ENCODE measurements at regions not wholly inside any gene's neighbourhood (a gene's known extent, or its start where the extent isn't known, plus 50 kb on each side); places are given as distances from the start of the nearest gene placed in this dataset.

- Histone ChIP-seq H3K9ac (ENCODE audit: control insufficient read depth, extremely low read depth, insufficient read depth, low read length) (no peak overlapping the region), H3K27me3 (ENCODE audit: control insufficient read depth, extremely low read depth, insufficient read depth, low read length) (no peaks in the 10 kb centered on the region), H3K4me3 (ENCODE audit: control insufficient read depth in 2 of 3, extremely low read depth in 1 of 3, insufficient read depth in 2 of 3, low read depth in 1 of 3, low read length in 3 of 3) (no peak overlapping the region), H3K9me3 (ENCODE audit: control insufficient read depth, low read depth, low read length) (no peaks in the 10 kb centered on the region), H3K36me3 (ENCODE audit: control insufficient read depth in 2 of 2, extremely low read depth in 1 of 2, insufficient read depth in 2 of 2, low read length in 2 of 2) (no peaks in the 10 kb centered on the region), H3K79me2 (ENCODE audit: control insufficient read depth, insufficient read depth, low read length) (no peaks in the 10 kb centered on the region), H4K20me1 (ENCODE audit: control insufficient read depth, extremely low read depth, insufficient read depth, low read length) (no peaks in the 10 kb centered on the region), H3K27ac (ENCODE audit: control insufficient read depth, insufficient read depth, low read length) (no peak overlapping the region), H2AFZ (ENCODE audit: control insufficient read depth, low read length) (no peak overlapping the region), H3K9me1 (ENCODE audit: control insufficient read depth, extremely low read depth, insufficient read depth, low read length) (no peaks in the 10 kb centered on the region), H3K4me2 (ENCODE audit: control insufficient read depth, extremely low read depth, insufficient read depth, low read depth, low read length) (no peak overlapping the region), H3K4me1 (ENCODE audit: control insufficient read depth, extremely low read depth, insufficient read depth, low read length) (no peaks in the 10 kb centered on the region)
- FAIRE-seq (no peak), DNase-seq (ENCODE audit: low read depth, low spot score) (no peak)
- dilution Hi-C loops (cut with MboI; ENCODE audit: extremely low pct_ligation_motif_present, low sequenced_read_pairs), result no loop called here
- no peak for TF ChIP-seq EZH2 (IDR thresholded peaks at IDR 0.05; ENCODE audit: low read length)
- TF ChIP-seq, protein P1, sequence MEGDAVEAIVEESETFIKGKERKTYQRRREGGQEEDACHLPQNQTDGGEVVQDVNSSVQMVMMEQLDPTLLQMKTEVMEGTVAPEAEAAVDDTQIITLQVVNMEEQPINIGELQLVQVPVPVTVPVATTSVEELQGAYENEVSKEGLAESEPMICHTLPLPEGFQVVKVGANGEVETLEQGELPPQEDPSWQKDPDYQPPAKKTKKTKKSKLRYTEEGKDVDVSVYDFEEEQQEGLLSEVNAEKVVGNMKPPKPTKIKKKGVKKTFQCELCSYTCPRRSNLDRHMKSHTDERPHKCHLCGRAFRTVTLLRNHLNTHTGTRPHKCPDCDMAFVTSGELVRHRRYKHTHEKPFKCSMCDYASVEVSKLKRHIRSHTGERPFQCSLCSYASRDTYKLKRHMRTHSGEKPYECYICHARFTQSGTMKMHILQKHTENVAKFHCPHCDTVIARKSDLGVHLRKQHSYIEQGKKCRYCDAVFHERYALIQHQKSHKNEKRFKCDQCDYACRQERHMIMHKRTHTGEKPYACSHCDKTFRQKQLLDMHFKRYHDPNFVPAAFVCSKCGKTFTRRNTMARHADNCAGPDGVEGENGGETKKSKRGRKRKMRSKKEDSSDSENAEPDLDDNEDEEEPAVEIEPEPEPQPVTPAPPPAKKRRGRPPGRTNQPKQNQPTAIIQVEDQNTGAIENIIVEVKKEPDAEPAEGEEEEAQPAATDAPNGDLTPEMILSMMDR (optimal IDR thresholded peaks at IDR 0.05 in 1 of 3, IDR thresholded peaks at IDR 0.05 in 1 of 3, conservative IDR thresholded peaks at IDR 0.05 in 1 of 3; ENCODE audit: extremely low read depth in 1 of 3, insufficient read depth in 2 of 3, low read length in 3 of 3), result no peak
Observed at GRCh38 chr11:59302991-59303390, 55.7 kb upstream of the OR5AN1 start.

- FAIRE-seq, result no peak
- no peaks in the 10 kb centered on the region for H3K4me1 ChIP-seq (ENCODE audit: control insufficient read depth, extremely low read depth, insufficient read depth, low read length)
- no peaks in the 10 kb centered on the region for H3K9me1 ChIP-seq (ENCODE audit: control insufficient read depth, extremely low read depth, insufficient read depth, low read length)
- no peaks in the 10 kb centered on the region for H3K9me3 ChIP-seq (ENCODE audit: control insufficient read depth, low read depth, low read length)
- no peak overlapping the region for H3K27ac ChIP-seq (ENCODE audit: control insufficient read depth, insufficient read depth, low read length)
- TF ChIP-seq, protein P1 (optimal IDR thresholded peaks at IDR 0.05 in 1 of 3, IDR thresholded peaks at IDR 0.05 in 1 of 3, conservative IDR thresholded peaks at IDR 0.05 in 1 of 3; ENCODE audit: extremely low read depth in 1 of 3, insufficient read depth in 2 of 3, low read length in 3 of 3), result no peak
- no peak for TF ChIP-seq EZH2 (IDR thresholded peaks at IDR 0.05; ENCODE audit: low read length)
- no peaks in the 10 kb centered on the region for H3K79me2 ChIP-seq (ENCODE audit: control insufficient read depth, insufficient read depth, low read length)
- H4K20me1 ChIP-seq (ENCODE audit: control insufficient read depth, extremely low read depth, insufficient read depth, low read length), result no peaks in the 10 kb centered on the region
- H2AFZ ChIP-seq (ENCODE audit: control insufficient read depth, low read length), result no peak overlapping the region
- no peaks in the 10 kb centered on the region for H3K27me3 ChIP-seq (ENCODE audit: control insufficient read depth, extremely low read depth, insufficient read depth, low read length)
- no peak overlapping the region for H3K4me2 ChIP-seq (ENCODE audit: control insufficient read depth, extremely low read depth, insufficient read depth, low read depth, low read length)
- no peak overlapping the region for H3K4me3 ChIP-seq (ENCODE audit: control insufficient read depth in 2 of 3, extremely low read depth in 1 of 3, insufficient read depth in 2 of 3, low read depth in 1 of 3, low read length in 3 of 3)
- H3K9ac ChIP-seq (ENCODE audit: control insufficient read depth, extremely low read depth, insufficient read depth, low read length), result no peak overlapping the region
- DNase-seq (ENCODE audit: low read depth, low spot score), result no peak
- dilution Hi-C loops (cut with MboI; ENCODE audit: extremely low pct_ligation_motif_present, low sequenced_read_pairs), result no loop called here
- no peaks in the 10 kb centered on the region for H3K36me3 ChIP-seq (ENCODE audit: control insufficient read depth in 2 of 2, extremely low read depth in 1 of 2, insufficient read depth in 2 of 2, low read length in 2 of 2)
Observed at GRCh38 chr11:59295435-59295834, 63.3 kb upstream of the OR5AN1 start.

Data from keratinocyte (primary cell).